Ishikawa (cell line): ENCODE measurements at regions not wholly inside any gene's neighbourhood (a gene's known extent, or its start where the extent isn't known, plus 50 kb on each side); places are given as distances from the start of the nearest gene placed in this dataset.

Source experiments
- CEBPB ChIP-seq: IDR thresholded peaks from 2 replicates; pipeline ENCODE4 v1.6.1; 2012
- EGR1 ChIP-seq: IDR thresholded peaks from 2 replicates; pipeline ENCODE4 v1.6.1; 2012
- EP300 ChIP-seq: IDR thresholded peaks from 2 replicates; pipeline ENCODE4 v1.6.1; 2012; ENCODE audit warnings: borderline replicate concordance
- FOXM1 ChIP-seq: IDR thresholded peaks from 2 replicates; pipeline ENCODE4 v1.6.1; 2012; ENCODE audit warnings: low read depth, borderline replicate concordance
- MAX ChIP-seq: IDR thresholded peaks from 2 replicates; pipeline ENCODE4 v1.6.1; 2012
- RAD21 ChIP-seq: IDR thresholded peaks from 2 replicates; pipeline ENCODE4 v1.6.1; 2012; ENCODE audit warnings: low read depth
- REST ChIP-seq: IDR thresholded peaks from 2 replicates; pipeline ENCODE4 v1.6.1; 2012; ENCODE audit warnings: low read depth, mild to moderate bottlenecking
- TAF1 ChIP-seq: IDR thresholded peaks from 2 replicates; pipeline ENCODE4 v1.6.1; 2012; ENCODE audit warnings: low read depth, mild to moderate bottlenecking
- TCF12 ChIP-seq: IDR thresholded peaks from 2 replicates; pipeline ENCODE4 v1.6.1; 2012; ENCODE audit warnings: low read depth
- TEAD4 ChIP-seq: IDR thresholded peaks from 2 replicates; pipeline ENCODE4 v1.6.1; 2012
- USF1 ChIP-seq: IDR thresholded peaks from 2 replicates; pipeline ENCODE4 v1.6.1; 2012
- YY1 ChIP-seq: IDR thresholded peaks from 2 replicates; pipeline ENCODE4 v1.6.1; 2012; ENCODE audit warnings: low read depth

- TF ChIP-seq TCF12 (peak; percentile 60), TAF1 (no peak), YY1 (no peak), EGR1 (no peak), CEBPB (no peak), REST (no peak), TEAD4 (0 out of 2 replicates have a peak, but pooled peaks have one; percentile 8), FOXM1 (no peak), MAX (0 out of 2 replicates have a peak, but pooled peaks have one; percentile 20), RAD21 (no peak), EP300 (peak; percentile 53; the same call in 1 of the 2 replicates), USF1 (no peak)
These were observed 135.1 kb downstream of the TMEM30B start for GRCh38 chr14:61145903-61146481.
